Endothelial cell of umbilical vein (primary cell): ENCODE measurements at regions not wholly inside any gene's neighbourhood (a gene's known extent, or its start where the extent isn't known, plus 50 kb on each side); places are given as distances from the start of the nearest gene placed in this dataset.

Source experiments
- CTCF ChIP-seq, 2 donors: IDR thresholded peaks; 1 replicate in 1 of 2; 2 replicates in 1 of 2; pipeline ENCODE4 v1.5.1; 2011; ENCODE audit warnings: low read length in 2 of 2, mild to moderate bottlenecking in 2 of 2, moderate library complexity in 2 of 2, control low read depth in 1 of 2, inconsistent platforms in 1 of 2, low read depth in 1 of 2; ENCODE audit not compliant: insufficient read depth in 1 of 2; ENCODE audit errors: extremely low read depth in 1 of 2
- EZH2 ChIP-seq: IDR thresholded peaks from 2 replicates; pipeline ENCODE4 v1.6.1; 2012; ENCODE audit warnings: borderline replicate concordance, low read depth, mild to moderate bottlenecking, moderate library complexity, low read length, inconsistent platforms; ENCODE audit not compliant: severe bottlenecking
- FOS ChIP-seq: IDR thresholded peaks from 2 replicates; pipeline ENCODE4 v1.6.1; 2011; ENCODE audit warnings: mild to moderate bottlenecking, low read length, moderate library complexity, borderline replicate concordance; ENCODE audit not compliant: insufficient read depth
- MAX ChIP-seq: IDR thresholded peaks from 2 replicates; pipeline ENCODE4 v1.6.1; 2011; ENCODE audit not compliant: insufficient read depth, insufficient read length
- POLR2A ChIP-seq: IDR thresholded peaks from 2 replicates; pipeline ENCODE4 v1.6.1; 2012; ENCODE audit warnings: low read depth, mild to moderate bottlenecking, control low read depth, low read length
- POLR2AphosphoS5 ChIP-seq: IDR thresholded peaks from 2 replicates; pipeline ENCODE4 v1.6.1; 2012; ENCODE audit warnings: low read depth, mild to moderate bottlenecking, control low read depth, low read length, moderate library complexity; ENCODE audit not compliant: insufficient read depth

- TF ChIP-seq POLR2A (no peak), POLR2AphosphoS5 (no peak), EZH2 (no peak), CTCF (IDR thresholded peaks at IDR 0.05; ENCODE audit: extremely low read depth in 1 of 2, insufficient read depth in 1 of 2, low read depth in 1 of 2, low read length in 2 of 2) (no peak), MAX (no peak), FOS (no peak)
These were observed 245.0 kb upstream of the IRX5 start for GRCh38 chr16:54685682-54686081.
